AG09319 (cell line): ENCODE measurements at regions not wholly inside any gene's neighbourhood (a gene's known extent, or its start where the extent isn't known, plus 50 kb on each side); places are given as distances from the start of the nearest gene placed in this dataset.

Experiments used
- DNase-seq: peaks from one replicate; pipeline ENCODE4 v3.0.0-alpha.2; 2010; ENCODE audit warnings: low read depth; ENCODE audit errors: extremely low read depth
- TF ChIP-seq, protein P1 (sequence below): IDR thresholded peaks from 2 replicates; pipeline ENCODE4 v1.5.1; 2011; ENCODE audit warnings: low read depth, mild to moderate bottlenecking, inconsistent platforms, low read length, moderate library complexity

DNA sequence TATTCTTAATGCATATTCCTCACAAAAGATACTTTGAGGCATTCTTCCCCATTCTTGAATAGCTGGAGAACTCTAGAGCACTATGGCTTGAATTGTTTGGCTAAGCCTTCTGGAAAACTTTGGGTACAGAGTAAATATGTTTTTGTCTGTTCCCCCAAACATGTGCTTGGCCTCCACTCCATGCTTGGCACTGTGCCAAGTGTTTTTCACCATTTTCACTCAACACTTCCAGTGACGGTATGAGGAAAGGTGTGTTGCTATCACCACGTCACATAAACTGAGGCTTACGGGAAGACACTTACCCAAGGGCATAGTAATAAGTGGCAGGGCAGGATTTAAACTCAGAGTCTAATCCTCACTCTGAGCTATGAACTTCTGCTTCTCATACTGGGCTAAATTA lies 318.2 kb downstream of the WDR11 start:
- TF ChIP-seq, protein P1, sequence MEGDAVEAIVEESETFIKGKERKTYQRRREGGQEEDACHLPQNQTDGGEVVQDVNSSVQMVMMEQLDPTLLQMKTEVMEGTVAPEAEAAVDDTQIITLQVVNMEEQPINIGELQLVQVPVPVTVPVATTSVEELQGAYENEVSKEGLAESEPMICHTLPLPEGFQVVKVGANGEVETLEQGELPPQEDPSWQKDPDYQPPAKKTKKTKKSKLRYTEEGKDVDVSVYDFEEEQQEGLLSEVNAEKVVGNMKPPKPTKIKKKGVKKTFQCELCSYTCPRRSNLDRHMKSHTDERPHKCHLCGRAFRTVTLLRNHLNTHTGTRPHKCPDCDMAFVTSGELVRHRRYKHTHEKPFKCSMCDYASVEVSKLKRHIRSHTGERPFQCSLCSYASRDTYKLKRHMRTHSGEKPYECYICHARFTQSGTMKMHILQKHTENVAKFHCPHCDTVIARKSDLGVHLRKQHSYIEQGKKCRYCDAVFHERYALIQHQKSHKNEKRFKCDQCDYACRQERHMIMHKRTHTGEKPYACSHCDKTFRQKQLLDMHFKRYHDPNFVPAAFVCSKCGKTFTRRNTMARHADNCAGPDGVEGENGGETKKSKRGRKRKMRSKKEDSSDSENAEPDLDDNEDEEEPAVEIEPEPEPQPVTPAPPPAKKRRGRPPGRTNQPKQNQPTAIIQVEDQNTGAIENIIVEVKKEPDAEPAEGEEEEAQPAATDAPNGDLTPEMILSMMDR: no peak
- no peak for DNase-seq

DNA sequence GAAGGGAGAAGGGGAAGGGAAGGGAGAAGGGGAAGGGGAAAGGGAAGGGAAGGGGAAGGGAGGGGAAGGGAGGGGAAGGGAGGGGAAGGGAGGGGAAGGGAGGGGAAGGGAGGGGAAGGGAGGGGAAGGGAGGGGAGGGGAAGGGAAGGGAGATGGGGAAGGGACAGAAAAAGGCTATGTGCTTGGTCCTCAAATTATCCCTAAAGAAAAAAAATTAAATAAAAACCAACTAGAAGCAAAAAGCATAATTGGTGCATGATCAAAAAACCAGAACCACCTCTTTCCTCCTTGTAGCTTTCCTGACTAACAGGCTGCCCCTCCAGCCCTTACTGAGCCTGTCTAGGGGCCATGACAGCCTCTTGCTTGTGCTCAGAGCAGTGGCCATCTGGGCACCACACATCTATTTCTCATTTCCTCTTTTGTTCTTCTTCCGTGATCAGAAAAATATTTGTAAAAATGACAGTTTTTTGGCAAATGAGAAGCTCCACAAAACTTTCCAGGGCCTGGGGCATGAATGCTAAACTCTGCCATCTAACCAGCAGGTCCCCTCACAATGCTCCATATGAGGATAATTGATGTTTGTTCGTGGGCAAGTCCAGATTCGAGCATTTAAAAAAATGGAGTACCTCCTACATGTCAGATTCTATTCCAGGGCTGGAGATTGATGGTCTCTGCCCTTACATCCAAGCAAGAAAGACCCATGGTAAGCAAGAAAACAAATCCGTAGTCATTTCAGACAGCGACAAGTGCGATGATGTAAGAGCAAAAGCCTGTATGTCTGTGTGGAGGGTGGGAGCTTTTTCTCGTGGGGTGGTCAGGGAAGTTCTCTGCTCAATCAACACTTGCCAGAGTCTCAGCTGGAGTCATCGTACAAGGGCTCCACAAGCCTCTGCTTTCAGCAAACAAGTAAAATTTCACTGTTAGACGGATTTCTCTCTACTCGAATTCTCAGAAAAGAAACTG lies 320.9 kb downstream of the WDR11 start:
- DNase-seq: no peak
- TF ChIP-seq, protein P1: no peak

DNA sequence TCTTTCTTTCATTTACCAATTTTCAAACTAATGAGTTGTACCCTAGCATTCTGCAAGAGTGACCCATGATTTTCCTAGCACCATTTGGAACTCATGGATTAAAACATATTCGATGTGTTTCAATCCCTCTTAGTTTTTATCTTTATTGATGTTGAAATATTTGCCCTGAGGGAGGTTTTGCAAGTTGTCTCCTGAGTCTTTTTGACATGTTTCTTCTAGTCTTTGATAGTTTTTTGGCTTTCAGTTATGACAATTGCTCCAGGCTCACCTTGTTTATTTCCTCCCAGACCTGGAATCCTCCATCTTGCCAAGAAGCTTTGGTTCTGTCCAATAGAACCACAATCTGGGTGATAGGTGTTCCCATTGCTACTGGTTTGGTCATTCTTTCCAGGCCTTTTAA lies 327.8 kb downstream of the WDR11 start:
- DNase-seq: no peak
- TF ChIP-seq, protein P1: no peak

DNA sequence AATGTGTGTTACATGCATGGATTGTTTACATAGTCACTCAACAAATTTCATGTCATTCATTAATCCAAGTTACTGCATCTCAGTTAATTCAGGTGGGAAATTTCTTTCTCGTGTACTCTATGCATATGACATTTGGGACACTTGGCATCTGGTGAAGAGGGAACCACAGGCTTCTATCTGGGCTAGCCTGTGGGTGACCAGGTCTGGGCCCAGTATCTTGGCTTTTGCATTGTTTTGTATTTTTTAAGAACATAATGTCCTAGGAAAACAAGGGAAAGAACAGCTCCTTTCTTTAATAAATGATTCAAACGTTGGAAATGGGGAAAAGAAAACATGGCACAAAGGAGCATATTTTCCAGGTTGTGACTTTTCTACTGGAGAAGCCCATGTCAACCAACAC lies 331.1 kb downstream of the WDR11 start:
- DNase-seq: no peak
- TF ChIP-seq, protein P1: no peak

DNA sequence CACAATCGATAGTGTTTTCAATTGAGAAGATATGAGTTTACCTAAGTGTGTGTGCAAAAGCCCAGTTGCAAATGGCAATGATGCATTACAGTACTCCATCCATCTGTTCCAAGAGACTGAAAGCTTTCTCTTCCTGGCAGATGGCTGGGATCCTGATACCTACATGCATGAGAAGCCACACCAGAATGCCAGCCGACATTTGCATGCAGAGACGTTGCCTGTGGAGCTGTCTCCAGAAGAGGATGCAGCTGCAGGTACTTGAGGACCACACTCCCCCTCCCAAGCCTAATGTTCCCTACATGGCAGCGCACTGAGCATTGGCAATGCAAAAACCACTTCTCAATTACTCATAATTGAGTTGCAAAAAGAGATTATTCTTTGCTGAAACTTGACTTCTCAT lies 332.1 kb downstream of the WDR11 start:
- no peak for DNase-seq
- TF ChIP-seq, protein P1: no peak

DNA sequence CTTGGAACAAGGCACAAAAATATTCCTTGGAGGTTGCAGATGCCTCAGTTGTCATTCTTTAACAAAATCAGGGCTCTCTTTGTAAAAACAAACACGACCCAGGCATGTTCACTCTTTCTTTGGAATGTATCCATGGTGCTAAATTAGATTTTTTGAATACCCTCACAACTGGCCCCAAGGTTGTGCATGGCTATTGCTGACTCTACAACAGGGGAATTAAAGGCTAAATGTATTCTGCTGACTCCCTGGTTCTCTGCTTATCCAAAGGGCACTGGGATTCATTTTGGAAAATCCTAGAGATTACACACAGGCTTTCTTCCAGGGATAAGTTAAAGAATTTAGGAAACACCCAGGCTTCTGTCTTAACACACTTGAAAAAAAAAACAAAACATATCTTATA lies 332.5 kb downstream of the WDR11 start:
- TF ChIP-seq, protein P1: no peak
- DNase-seq: no peak

DNA sequence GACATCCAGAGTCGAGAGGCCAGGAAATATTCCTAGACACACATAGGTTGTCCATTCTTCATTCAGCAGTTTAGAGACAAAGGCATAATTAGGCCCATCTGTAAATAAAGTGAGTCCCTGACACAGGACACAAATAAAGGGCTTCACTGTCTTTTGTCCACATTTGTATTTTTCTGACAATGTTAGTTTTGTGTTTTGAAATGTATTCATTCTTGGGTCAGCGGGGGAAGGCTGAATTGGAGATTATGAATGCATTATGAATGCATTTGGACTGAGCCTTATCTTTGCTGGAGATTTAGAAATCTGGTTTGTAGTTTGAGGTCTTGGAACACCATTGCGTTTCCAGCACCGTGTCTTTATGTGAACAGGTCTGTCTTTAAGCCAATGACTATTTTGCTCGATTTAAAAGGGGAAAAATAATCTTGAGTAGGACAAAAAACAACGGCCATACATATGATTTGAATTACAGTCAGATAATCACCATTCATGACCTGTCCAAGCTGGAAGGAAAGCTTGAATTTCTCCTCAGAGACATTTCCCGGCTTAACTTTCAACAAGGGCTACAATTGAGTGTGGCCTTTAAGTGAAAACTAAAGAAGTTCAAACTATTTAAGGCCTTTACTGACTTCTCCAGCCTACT lies 334.8 kb downstream of the WDR11 start:
- no peak for DNase-seq
- TF ChIP-seq, protein P1: no peak
